ENCODE measurements at regions not wholly inside any gene's neighbourhood (a gene's known extent, or its start where the extent isn't known, plus 50 kb on each side); places are given as distances from the start of the nearest gene placed in this dataset.

DNA sequence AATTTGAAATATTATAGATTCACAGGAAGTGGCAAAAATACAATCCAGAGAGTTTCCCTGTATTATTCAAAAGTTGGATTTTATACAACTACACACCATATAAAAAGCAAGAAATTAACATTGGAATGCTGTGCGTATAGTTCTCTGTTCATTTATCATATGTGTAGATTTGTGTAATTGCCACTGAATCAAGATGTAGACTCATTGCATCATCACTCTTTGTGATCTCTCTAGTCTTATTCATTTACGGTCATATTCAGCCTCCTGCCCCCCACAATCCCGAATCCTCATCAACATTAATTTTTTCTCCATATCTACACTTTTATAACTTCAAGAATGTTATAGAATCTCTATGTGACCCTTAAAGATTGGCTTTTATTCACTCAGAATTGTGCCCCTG is 390.6 kb upstream of the B3GAT1 start (continued):
- TF ChIP-seq, protein P1, sequence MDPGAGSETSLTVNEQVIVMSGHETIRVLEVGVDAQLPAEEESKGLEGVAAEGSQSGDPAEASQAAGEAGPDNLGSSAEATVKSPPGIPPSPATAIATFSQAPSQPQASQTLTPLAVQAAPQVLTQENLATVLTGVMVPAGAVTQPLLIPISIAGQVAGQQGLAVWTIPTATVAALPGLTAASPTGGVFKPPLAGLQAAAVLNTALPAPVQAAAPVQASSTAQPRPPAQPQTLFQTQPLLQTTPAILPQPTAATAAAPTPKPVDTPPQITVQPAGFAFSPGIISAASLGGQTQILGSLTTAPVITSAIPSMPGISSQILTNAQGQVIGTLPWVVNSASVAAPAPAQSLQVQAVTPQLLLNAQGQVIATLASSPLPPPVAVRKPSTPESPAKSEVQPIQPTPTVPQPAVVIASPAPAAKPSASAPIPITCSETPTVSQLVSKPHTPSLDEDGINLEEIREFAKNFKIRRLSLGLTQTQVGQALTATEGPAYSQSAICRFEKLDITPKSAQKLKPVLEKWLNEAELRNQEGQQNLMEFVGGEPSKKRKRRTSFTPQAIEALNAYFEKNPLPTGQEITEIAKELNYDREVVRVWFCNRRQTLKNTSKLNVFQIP (CRISPR knock-in tag; IDR thresholded peaks at IDR 0.05; ENCODE audit: borderline replicate concordance, low read depth): no peak
- no peak for TF ChIP-seq OSR1 (CRISPR knock-in tag; IDR thresholded peaks at IDR 0.05)

DNA sequence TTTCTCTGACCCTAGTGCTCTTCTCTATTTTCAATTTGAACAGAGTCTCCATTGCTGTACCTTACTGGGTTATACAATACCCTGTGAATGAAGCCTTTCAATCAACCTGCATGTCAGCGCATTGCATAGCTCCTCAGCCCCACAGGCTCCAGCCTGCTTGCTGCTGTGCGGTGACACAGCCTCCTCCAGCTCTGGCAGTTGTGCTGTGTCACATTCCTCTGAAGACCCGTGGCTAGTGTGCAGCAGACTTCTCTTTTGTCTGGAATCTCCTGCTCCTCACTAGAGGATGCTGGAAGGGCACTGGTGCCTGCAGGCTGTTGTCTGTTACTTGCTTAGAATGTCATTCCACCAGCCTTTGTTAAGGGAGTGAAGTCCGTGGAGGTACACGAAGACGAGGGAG is 390.1 kb upstream of the B3GAT1 start:
- ATAC-seq: no peak
- TF ChIP-seq TCF4 (CRISPR knock-in tag; IDR thresholded peaks at IDR 0.05; ENCODE audit: borderline replicate concordance) (no peak), TOX (CRISPR knock-in tag; IDR thresholded peaks at IDR 0.05; ENCODE audit: borderline replicate concordance) (no peak), ZNF70 (CRISPR knock-in tag; IDR thresholded peaks at IDR 0.05) (no peak), GLIS3 (CRISPR knock-in tag; IDR thresholded peaks at IDR 0.05) (no peak), SNAI2 (CRISPR knock-in tag; IDR thresholded peaks at IDR 0.05) (no peak), RARB (CRISPR knock-in tag; IDR thresholded peaks at IDR 0.05) (no peak), ZFP3 (CRISPR knock-in tag; IDR thresholded peaks at IDR 0.05) (no peak), OSR1 (CRISPR knock-in tag; IDR thresholded peaks at IDR 0.05) (no peak)
- TF ChIP-seq, protein P2, sequence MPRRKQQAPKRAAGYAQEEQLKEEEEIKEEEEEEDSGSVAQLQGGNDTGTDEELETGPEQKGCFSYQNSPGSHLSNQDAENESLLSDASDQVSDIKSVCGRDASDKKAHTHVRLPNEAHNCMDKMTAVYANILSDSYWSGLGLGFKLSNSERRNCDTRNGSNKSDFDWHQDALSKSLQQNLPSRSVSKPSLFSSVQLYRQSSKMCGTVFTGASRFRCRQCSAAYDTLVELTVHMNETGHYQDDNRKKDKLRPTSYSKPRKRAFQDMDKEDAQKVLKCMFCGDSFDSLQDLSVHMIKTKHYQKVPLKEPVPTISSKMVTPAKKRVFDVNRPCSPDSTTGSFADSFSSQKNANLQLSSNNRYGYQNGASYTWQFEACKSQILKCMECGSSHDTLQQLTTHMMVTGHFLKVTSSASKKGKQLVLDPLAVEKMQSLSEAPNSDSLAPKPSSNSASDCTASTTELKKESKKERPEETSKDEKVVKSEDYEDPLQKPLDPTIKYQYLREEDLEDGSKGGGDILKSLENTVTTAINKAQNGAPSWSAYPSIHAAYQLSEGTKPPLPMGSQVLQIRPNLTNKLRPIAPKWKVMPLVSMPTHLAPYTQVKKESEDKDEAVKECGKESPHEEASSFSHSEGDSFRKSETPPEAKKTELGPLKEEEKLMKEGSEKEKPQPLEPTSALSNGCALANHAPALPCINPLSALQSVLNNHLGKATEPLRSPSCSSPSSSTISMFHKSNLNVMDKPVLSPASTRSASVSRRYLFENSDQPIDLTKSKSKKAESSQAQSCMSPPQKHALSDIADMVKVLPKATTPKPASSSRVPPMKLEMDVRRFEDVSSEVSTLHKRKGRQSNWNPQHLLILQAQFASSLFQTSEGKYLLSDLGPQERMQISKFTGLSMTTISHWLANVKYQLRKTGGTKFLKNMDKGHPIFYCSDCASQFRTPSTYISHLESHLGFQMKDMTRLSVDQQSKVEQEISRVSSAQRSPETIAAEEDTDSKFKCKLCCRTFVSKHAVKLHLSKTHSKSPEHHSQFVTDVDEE (CRISPR knock-in tag; IDR thresholded peaks at IDR 0.05): no peak
- TF ChIP-seq, protein P3, sequence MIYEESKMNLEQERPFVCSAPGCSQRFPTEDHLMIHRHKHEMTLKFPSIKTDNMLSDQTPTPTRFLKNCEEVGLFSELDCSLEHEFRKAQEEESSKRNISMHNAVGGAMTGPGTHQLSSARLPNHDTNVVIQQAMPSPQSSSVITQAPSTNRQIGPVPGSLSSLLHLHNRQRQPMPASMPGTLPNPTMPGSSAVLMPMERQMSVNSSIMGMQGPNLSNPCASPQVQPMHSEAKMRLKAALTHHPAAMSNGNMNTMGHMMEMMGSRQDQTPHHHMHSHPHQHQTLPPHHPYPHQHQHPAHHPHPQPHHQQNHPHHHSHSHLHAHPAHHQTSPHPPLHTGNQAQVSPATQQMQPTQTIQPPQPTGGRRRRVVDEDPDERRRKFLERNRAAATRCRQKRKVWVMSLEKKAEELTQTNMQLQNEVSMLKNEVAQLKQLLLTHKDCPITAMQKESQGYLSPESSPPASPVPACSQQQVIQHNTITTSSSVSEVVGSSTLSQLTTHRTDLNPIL (CRISPR knock-in tag; IDR thresholded peaks at IDR 0.05; ENCODE audit: low read depth): no peak
- TF ChIP-seq, protein P4, sequence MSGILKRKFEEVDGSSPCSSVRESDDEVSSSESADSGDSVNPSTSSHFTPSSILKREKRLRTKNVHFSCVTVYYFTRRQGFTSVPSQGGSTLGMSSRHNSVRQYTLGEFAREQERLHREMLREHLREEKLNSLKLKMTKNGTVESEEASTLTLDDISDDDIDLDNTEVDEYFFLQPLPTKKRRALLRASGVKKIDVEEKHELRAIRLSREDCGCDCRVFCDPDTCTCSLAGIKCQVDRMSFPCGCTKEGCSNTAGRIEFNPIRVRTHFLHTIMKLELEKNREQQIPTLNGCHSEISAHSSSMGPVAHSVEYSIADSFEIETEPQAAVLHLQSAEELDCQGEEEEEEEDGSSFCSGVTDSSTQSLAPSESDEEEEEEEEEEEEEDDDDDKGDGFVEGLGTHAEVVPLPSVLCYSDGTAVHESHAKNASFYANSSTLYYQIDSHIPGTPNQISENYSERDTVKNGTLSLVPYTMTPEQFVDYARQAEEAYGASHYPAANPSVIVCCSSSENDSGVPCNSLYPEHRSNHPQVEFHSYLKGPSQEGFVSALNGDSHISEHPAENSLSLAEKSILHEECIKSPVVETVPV (CRISPR knock-in tag; IDR thresholded peaks at IDR 0.05): no peak

DNA sequence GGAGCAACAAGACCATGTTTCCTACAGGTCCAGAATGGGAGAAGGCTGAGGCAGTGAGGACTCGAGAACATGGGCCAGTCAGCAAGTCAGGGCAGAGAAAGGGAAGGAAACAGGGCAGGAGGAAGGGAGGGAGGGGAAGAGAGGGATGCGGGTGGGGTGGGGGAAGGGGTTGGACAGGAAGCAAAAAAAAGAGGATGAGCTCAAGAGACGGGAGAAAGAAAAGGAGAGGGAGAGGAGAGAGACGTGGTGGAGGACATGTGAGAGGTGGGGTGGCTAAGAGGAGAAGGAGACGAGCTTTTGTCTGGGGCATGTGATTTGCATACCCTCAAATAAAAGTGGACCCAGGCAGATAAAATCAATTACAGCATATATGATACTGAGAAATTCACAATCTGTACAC is 389.5 kb upstream of the B3GAT1 start:
- TF ChIP-seq ZNF565 (CRISPR knock-in tag; conservative IDR thresholded peaks at IDR 0.05; ENCODE audit: low read depth) (no peak), TOX (CRISPR knock-in tag; IDR thresholded peaks at IDR 0.05; ENCODE audit: borderline replicate concordance) (no peak), OSR1 (CRISPR knock-in tag; IDR thresholded peaks at IDR 0.05) (no peak), PPARA (CRISPR knock-in tag; IDR thresholded peaks at IDR 0.05; ENCODE audit: borderline replicate concordance) (no peak), ISL1 (CRISPR knock-in tag; IDR thresholded peaks at IDR 0.05) (no peak)
- TF ChIP-seq, protein P3 (CRISPR knock-in tag; IDR thresholded peaks at IDR 0.05; ENCODE audit: low read depth): no peak
- TF ChIP-seq, protein P5, sequence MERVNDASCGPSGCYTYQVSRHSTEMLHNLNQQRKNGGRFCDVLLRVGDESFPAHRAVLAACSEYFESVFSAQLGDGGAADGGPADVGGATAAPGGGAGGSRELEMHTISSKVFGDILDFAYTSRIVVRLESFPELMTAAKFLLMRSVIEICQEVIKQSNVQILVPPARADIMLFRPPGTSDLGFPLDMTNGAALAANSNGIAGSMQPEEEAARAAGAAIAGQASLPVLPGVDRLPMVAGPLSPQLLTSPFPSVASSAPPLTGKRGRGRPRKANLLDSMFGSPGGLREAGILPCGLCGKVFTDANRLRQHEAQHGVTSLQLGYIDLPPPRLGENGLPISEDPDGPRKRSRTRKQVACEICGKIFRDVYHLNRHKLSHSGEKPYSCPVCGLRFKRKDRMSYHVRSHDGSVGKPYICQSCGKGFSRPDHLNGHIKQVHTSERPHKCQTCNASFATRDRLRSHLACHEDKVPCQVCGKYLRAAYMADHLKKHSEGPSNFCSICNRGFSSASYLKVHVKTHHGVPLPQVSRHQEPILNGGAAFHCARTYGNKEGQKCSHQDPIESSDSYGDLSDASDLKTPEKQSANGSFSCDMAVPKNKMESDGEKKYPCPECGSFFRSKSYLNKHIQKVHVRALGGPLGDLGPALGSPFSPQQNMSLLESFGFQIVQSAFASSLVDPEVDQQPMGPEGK (CRISPR knock-in tag; IDR thresholded peaks at IDR 0.05; ENCODE audit: borderline replicate concordance): no peak
- ATAC-seq: no peak

DNA sequence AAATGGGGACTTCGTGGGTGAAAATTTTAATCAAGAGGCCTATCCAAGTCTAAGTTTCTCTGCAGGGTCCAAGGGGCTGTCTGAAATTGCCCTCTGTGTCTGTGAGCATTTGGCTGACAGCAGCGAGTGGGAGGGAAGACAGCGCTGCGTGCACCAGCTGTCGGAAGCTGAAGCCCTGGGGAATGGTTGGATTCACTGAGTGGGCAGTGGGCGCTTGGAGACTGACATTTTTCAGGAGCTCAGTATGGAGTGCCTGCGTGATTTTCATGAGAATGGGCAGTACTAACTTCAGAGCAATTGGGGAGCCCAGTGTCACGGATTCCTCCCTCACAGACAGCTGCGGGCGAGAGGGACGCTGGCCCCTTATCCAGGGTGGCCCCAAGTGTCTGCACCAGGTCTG is 388.8 kb upstream of the B3GAT1 start:
- ATAC-seq: no peak
- no peak for TF ChIP-seq OSR1 (CRISPR knock-in tag; IDR thresholded peaks at IDR 0.05)
- no peak for TF ChIP-seq GLIS3 (CRISPR knock-in tag; IDR thresholded peaks at IDR 0.05)
- TF ChIP-seq, protein P4 (CRISPR knock-in tag; IDR thresholded peaks at IDR 0.05): no peak
- no peak for TF ChIP-seq ZC3H10 (CRISPR knock-in tag; IDR thresholded peaks at IDR 0.05)
- TF ChIP-seq BACH2 (CRISPR knock-in tag; IDR thresholded peaks at IDR 0.05; ENCODE audit: borderline replicate concordance): no peak
- TF ChIP-seq ZNF8 (CRISPR knock-in tag; IDR thresholded peaks at IDR 0.05): no peak
- TF ChIP-seq, protein P1 (CRISPR knock-in tag; IDR thresholded peaks at IDR 0.05; ENCODE audit: borderline replicate concordance, low read depth): no peak
- no peak for TF ChIP-seq ISL1 (CRISPR knock-in tag; IDR thresholded peaks at IDR 0.05)
- TF ChIP-seq CSDC2 (CRISPR knock-in tag; IDR thresholded peaks at IDR 0.05): no peak
- TF ChIP-seq PPARA (CRISPR knock-in tag; IDR thresholded peaks at IDR 0.05; ENCODE audit: borderline replicate concordance): no peak
- no peak for TF ChIP-seq ARNTL (CRISPR knock-in tag; IDR thresholded peaks at IDR 0.05; ENCODE audit: borderline replicate concordance, low read depth)
